ENCODE measurements at regions not wholly inside any gene's neighbourhood (a gene's known extent, or its start where the extent isn't known, plus 50 kb on each side); places are given as distances from the start of the nearest gene placed in this dataset.

DNA sequence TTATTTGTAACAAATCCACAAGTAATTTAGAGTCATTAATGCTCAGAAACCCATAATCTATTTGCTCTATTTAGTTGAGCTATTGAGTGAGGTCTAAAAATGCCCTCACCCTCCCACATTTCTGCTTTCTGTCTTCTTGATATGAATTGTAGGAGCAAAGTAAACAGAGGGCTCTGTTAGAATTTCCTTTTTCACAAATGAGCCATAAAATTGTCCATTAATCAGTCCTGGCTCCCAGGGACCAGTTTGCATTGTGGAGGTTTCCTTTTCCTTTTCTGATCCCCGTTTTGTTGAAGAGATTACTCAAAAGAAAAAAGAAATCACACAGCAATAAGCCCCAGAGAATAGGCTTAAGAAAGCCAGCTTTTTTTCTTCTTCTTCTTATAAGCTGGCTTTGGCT lies 476.7 kb downstream of the EPHA4 start:
- TF ChIP-seq, protein P1, sequence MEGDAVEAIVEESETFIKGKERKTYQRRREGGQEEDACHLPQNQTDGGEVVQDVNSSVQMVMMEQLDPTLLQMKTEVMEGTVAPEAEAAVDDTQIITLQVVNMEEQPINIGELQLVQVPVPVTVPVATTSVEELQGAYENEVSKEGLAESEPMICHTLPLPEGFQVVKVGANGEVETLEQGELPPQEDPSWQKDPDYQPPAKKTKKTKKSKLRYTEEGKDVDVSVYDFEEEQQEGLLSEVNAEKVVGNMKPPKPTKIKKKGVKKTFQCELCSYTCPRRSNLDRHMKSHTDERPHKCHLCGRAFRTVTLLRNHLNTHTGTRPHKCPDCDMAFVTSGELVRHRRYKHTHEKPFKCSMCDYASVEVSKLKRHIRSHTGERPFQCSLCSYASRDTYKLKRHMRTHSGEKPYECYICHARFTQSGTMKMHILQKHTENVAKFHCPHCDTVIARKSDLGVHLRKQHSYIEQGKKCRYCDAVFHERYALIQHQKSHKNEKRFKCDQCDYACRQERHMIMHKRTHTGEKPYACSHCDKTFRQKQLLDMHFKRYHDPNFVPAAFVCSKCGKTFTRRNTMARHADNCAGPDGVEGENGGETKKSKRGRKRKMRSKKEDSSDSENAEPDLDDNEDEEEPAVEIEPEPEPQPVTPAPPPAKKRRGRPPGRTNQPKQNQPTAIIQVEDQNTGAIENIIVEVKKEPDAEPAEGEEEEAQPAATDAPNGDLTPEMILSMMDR (CRISPR knock-in tag; IDR thresholded peaks at IDR 0.05), result no peak
- no peak for TF ChIP-seq CBX1 (IDR thresholded peaks at IDR 0.05; ENCODE audit: low read depth)
- TF ChIP-seq, protein P2, sequence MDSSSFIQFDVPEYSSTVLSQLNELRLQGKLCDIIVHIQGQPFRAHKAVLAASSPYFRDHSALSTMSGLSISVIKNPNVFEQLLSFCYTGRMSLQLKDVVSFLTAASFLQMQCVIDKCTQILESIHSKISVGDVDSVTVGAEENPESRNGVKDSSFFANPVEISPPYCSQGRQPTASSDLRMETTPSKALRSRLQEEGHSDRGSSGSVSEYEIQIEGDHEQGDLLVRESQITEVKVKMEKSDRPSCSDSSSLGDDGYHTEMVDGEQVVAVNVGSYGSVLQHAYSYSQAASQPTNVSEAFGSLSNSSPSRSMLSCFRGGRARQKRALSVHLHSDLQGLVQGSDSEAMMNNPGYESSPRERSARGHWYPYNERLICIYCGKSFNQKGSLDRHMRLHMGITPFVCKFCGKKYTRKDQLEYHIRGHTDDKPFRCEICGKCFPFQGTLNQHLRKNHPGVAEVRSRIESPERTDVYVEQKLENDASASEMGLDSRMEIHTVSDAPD (CRISPR knock-in tag; IDR thresholded peaks at IDR 0.05), result no peak
- no peak for TF ChIP-seq HNF4G (IDR thresholded peaks at IDR 0.05; ENCODE audit: borderline replicate concordance, low read depth, low read length)
- no peak for TF ChIP-seq HNF4G (CRISPR knock-in tag; IDR thresholded peaks at IDR 0.05; ENCODE audit: borderline replicate concordance, low read depth)
- TF ChIP-seq ESRRA (CRISPR knock-in tag; IDR thresholded peaks at IDR 0.05; ENCODE audit: low read depth), result no peak
- TF ChIP-seq, protein P3, sequence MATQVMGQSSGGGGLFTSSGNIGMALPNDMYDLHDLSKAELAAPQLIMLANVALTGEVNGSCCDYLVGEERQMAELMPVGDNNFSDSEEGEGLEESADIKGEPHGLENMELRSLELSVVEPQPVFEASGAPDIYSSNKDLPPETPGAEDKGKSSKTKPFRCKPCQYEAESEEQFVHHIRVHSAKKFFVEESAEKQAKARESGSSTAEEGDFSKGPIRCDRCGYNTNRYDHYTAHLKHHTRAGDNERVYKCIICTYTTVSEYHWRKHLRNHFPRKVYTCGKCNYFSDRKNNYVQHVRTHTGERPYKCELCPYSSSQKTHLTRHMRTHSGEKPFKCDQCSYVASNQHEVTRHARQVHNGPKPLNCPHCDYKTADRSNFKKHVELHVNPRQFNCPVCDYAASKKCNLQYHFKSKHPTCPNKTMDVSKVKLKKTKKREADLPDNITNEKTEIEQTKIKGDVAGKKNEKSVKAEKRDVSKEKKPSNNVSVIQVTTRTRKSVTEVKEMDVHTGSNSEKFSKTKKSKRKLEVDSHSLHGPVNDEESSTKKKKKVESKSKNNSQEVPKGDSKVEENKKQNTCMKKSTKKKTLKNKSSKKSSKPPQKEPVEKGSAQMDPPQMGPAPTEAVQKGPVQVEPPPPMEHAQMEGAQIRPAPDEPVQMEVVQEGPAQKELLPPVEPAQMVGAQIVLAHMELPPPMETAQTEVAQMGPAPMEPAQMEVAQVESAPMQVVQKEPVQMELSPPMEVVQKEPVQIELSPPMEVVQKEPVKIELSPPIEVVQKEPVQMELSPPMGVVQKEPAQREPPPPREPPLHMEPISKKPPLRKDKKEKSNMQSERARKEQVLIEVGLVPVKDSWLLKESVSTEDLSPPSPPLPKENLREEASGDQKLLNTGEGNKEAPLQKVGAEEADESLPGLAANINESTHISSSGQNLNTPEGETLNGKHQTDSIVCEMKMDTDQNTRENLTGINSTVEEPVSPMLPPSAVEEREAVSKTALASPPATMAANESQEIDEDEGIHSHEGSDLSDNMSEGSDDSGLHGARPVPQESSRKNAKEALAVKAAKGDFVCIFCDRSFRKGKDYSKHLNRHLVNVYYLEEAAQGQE (IDR thresholded peaks at IDR 0.05; ENCODE audit: borderline replicate concordance in 1 of 2, low read depth in 1 of 2, low read length in 2 of 2), result no peak
- TF ChIP-seq, protein P4, sequence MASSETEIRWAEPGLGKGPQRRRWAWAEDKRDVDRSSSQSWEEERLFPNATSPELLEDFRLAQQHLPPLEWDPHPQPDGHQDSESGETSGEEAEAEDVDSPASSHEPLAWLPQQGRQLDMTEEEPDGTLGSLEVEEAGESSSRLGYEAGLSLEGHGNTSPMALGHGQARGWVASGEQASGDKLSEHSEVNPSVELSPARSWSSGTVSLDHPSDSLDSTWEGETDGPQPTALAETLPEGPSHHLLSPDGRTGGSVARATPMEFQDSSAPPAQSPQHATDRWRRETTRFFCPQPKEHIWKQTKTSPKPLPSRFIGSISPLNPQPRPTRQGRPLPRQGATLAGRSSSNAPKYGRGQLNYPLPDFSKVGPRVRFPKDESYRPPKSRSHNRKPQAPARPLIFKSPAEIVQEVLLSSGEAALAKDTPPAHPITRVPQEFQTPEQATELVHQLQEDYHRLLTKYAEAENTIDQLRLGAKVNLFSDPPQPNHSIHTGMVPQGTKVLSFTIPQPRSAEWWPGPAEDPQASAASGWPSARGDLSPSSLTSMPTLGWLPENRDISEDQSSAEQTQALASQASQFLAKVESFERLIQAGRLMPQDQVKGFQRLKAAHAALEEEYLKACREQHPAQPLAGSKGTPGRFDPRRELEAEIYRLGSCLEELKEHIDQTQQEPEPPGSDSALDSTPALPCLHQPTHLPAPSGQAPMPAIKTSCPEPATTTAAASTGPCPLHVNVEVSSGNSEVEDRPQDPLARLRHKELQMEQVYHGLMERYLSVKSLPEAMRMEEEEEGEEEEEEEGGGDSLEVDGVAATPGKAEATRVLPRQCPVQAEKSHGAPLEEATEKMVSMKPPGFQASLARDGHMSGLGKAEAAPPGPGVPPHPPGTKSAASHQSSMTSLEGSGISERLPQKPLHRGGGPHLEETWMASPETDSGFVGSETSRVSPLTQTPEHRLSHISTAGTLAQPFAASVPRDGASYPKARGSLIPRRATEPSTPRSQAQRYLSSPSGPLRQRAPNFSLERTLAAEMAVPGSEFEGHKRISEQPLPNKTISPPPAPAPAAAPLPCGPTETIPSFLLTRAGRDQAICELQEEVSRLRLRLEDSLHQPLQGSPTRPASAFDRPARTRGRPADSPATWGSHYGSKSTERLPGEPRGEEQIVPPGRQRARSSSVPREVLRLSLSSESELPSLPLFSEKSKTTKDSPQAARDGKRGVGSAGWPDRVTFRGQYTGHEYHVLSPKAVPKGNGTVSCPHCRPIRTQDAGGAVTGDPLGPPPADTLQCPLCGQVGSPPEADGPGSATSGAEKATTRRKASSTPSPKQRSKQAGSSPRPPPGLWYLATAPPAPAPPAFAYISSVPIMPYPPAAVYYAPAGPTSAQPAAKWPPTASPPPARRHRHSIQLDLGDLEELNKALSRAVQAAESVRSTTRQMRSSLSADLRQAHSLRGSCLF (CRISPR knock-in tag; IDR thresholded peaks at IDR 0.05; ENCODE audit: borderline replicate concordance), result no peak
- TF ChIP-seq ATRX (CRISPR knock-in tag; IDR thresholded peaks at IDR 0.05; ENCODE audit: borderline replicate concordance), result no peak
- TF ChIP-seq HDAC2 (CRISPR knock-in tag; IDR thresholded peaks at IDR 0.05), result no peak
- no peak for TF ChIP-seq ZNF616 (CRISPR knock-in tag; IDR thresholded peaks at IDR 0.05; ENCODE audit: low read depth)
- TF ChIP-seq ZBTB20 (CRISPR knock-in tag; IDR thresholded peaks at IDR 0.05; ENCODE audit: borderline replicate concordance, low read depth), result no peak
- TF ChIP-seq, protein P5, sequence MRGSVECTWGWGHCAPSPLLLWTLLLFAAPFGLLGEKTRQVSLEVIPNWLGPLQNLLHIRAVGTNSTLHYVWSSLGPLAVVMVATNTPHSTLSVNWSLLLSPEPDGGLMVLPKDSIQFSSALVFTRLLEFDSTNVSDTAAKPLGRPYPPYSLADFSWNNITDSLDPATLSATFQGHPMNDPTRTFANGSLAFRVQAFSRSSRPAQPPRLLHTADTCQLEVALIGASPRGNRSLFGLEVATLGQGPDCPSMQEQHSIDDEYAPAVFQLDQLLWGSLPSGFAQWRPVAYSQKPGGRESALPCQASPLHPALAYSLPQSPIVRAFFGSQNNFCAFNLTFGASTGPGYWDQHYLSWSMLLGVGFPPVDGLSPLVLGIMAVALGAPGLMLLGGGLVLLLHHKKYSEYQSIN (CRISPR knock-in tag; IDR thresholded peaks at IDR 0.05; ENCODE audit: borderline replicate concordance), result no peak
- TF ChIP-seq, protein P6, sequence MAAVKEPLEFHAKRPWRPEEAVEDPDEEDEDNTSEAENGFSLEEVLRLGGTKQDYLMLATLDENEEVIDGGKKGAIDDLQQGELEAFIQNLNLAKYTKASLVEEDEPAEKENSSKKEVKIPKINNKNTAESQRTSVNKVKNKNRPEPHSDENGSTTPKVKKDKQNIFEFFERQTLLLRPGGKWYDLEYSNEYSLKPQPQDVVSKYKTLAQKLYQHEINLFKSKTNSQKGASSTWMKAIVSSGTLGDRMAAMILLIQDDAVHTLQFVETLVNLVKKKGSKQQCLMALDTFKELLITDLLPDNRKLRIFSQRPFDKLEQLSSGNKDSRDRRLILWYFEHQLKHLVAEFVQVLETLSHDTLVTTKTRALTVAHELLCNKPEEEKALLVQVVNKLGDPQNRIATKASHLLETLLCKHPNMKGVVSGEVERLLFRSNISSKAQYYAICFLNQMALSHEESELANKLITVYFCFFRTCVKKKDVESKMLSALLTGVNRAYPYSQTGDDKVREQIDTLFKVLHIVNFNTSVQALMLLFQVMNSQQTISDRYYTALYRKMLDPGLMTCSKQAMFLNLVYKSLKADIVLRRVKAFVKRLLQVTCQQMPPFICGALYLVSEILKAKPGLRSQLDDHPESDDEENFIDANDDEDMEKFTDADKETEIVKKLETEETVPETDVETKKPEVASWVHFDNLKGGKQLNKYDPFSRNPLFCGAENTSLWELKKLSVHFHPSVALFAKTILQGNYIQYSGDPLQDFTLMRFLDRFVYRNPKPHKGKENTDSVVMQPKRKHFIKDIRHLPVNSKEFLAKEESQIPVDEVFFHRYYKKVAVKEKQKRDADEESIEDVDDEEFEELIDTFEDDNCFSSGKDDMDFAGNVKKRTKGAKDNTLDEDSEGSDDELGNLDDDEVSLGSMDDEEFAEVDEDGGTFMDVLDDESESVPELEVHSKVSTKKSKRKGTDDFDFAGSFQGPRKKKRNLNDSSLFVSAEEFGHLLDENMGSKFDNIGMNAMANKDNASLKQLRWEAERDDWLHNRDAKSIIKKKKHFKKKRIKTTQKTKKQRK (IDR thresholded peaks at IDR 0.05; ENCODE audit: low read length), result no peak
- no peak for TF ChIP-seq MEF2D (CRISPR knock-in tag; IDR thresholded peaks at IDR 0.05)
